Activated B cell treated with CpG ODN at 0.5 μM for 24 hours (primary cell): ENCODE measurements at regions not wholly inside any gene's neighbourhood (a gene's known extent, or its start where the extent isn't known, plus 50 kb on each side); places are given as distances from the start of the nearest gene placed in this dataset.

Experiments used
- ATAC-seq: fragments of 200-7000 bp; cut with Tn5 transposase; one replicate; pipeline ENCODE4 v1.10.0; 2021; ENCODE audit warnings: low read depth, mild to moderate bottlenecking, moderate library complexity
- CTCF ChIA-PET: fragments of 350-600 bp; sonication (Branson Sonifier 250); formaldehyde crosslinking; loops from one replicate; lab custom pipeline; 2021; ENCODE audit warnings: antibody characterized with exemption; lab: Charles Lee
- POLR2A ChIA-PET: fragments of 350-600 bp; sonication (Branson Sonifier 250); formaldehyde crosslinking; loops from one replicate; lab custom pipeline; 2021; ENCODE audit warnings: antibody characterized with exemption; lab: Charles Lee
- DNase-seq: peaks from one replicate; pipeline ENCODE4 v3.0.0; 2022
- H3K27ac Mint-ChIP-seq: one replicate; pipeline ENCODE4 v1.8.0; 2020; ENCODE audit warnings: mixed read lengths
- H3K27me3 Mint-ChIP-seq: one replicate; pipeline ENCODE4 v1.8.0; 2021; ENCODE audit warnings: mixed read lengths
- H3K36me3 Mint-ChIP-seq: one replicate; pipeline ENCODE4 v1.8.0; 2021; ENCODE audit warnings: low read depth, mixed read lengths
- H3K4me1 Mint-ChIP-seq: one replicate; pipeline ENCODE4 v1.8.0; 2021; ENCODE audit warnings: mixed read lengths
- H3K4me3 Mint-ChIP-seq: one replicate; pipeline ENCODE4 v1.8.0; 2020; ENCODE audit warnings: mild to moderate bottlenecking, mixed read lengths
- H3K9me3 Mint-ChIP-seq: one replicate; pipeline ENCODE4 v1.8.0; 2020; ENCODE audit warnings: mixed read lengths
- intact Hi-C: fragments of 100-400 bp; cut with micrococcal nuclease; formaldehyde crosslinking; loops from one replicate; pipeline ENCODE4 v1.15.1; 2024
- TF ChIP-seq, protein P1 (sequence below): fragments of 200-600 bp; IDR thresholded peaks from one replicate; pipeline ENCODE4 v1.8.0; 2022; ENCODE audit warnings: antibody characterized with exemption, mild to moderate bottlenecking

DNA sequence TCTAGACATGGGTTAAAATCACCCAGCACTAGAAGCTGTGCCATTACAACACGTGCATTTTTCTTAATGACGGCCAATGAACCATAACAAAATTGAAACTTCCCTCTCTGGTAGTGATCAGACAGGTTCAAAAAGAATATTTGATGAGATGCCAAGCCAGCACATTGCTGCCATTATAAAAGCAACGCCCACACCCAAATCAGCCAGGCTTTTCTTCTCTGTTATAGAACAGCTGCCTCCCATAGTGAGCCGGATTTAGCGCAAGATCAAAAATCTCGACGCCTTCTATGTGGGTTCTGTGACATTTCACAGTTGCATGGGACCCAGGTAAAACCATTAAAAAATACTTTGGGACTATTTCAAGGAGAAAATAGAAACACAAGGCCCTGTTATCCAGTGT, 1158.0 kb downstream of the EFNB2 start:
- H3K27ac Mint-ChIP-seq: no peak overlapping the region
- no peaks in the 10 kb centered on the region for H3K36me3 Mint-ChIP-seq
- ChIA-PET CTCF (no interaction called here), POLR2A (no interaction called here)
- no peak overlapping the region for H3K4me3 Mint-ChIP-seq
- TF ChIP-seq, protein P1, sequence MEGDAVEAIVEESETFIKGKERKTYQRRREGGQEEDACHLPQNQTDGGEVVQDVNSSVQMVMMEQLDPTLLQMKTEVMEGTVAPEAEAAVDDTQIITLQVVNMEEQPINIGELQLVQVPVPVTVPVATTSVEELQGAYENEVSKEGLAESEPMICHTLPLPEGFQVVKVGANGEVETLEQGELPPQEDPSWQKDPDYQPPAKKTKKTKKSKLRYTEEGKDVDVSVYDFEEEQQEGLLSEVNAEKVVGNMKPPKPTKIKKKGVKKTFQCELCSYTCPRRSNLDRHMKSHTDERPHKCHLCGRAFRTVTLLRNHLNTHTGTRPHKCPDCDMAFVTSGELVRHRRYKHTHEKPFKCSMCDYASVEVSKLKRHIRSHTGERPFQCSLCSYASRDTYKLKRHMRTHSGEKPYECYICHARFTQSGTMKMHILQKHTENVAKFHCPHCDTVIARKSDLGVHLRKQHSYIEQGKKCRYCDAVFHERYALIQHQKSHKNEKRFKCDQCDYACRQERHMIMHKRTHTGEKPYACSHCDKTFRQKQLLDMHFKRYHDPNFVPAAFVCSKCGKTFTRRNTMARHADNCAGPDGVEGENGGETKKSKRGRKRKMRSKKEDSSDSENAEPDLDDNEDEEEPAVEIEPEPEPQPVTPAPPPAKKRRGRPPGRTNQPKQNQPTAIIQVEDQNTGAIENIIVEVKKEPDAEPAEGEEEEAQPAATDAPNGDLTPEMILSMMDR: no peak
- ATAC-seq (no peak), DNase-seq (no peak)
- peaks cover 4% of the 10 kb centered on the region for H3K9me3 Mint-ChIP-seq
- no peaks in the 10 kb centered on the region for H3K27me3 Mint-ChIP-seq
- H3K4me1 Mint-ChIP-seq: no peaks in the 10 kb centered on the region
- intact Hi-C loops: no loop called here

DNA sequence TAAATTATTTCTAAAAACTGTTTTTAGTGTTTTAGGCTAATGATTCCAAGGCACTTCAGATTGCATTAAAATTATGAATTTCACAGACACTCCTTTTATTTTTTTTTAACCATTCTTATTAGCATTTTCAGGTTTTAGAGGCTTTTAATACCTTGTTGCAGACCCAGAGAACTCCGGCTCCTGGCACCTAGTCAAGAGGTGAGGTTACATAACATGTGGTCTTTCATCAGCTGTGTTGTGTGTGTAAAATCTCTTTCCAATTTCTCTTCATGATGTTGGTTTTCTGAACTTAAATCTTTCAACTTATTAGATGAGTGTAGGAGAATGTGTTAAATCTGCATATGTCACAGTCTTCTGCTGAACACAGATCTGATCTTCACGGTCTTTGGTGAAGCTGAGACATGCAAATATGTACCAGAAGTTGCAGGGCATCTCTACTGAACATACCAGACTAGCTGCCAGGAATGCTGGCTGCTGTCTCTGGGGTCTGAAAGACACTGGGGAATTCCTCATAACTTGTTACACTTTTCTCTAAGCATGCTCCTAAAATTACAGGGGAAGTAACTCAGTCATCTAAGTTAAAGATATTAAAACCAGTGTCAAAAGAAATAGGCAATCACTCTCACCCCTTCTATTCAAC, 1165.3 kb downstream of the EFNB2 start:
- intact Hi-C loops: no loop called here
- no peaks in the 10 kb centered on the region for H3K4me1 Mint-ChIP-seq
- no peak overlapping the region for H3K4me3 Mint-ChIP-seq
- TF ChIP-seq, protein P1: no peak
- H3K36me3 Mint-ChIP-seq: no peaks in the 10 kb centered on the region
- no peaks in the 10 kb centered on the region for H3K27me3 Mint-ChIP-seq
- H3K27ac Mint-ChIP-seq: no peak overlapping the region
- ChIA-PET CTCF (no interaction called here), POLR2A (no interaction called here)
- no peak for DNase-seq
- ATAC-seq: no peak
- peaks cover 8% of the 10 kb centered on the region for H3K9me3 Mint-ChIP-seq

DNA sequence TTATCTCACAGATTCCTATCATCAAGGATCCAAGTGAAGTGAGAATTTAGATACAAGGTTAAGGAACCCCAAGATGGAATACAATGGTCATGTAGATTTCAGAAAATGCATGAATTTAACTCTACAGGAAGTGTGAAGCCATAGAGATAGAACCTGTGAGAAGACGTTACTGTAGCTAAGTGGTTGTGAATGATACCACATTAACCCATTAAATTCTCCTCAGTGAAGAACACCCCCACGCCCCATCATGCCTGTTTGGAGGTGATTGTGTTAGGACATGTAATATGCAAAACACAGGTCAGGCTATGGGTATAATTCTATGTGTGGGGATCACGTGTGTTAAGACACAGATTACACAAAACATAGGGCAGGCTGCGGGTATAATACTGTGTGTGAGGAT, 1166.7 kb downstream of the EFNB2 start:
- Mint-ChIP-seq H3K27ac (no peak overlapping the region), H3K9me3 (peaks cover 4% of the 10 kb centered on the region), H3K4me3 (no peak overlapping the region), H3K27me3 (no peaks in the 10 kb centered on the region), H3K36me3 (no peaks in the 10 kb centered on the region), H3K4me1 (no peaks in the 10 kb centered on the region)
- POLR2A ChIA-PET: no interaction called here
- CTCF ChIA-PET: no interaction called here
- intact Hi-C loops: no loop called here
- DNase-seq (no peak), ATAC-seq (no peak)
- TF ChIP-seq, protein P1: no peak

DNA sequence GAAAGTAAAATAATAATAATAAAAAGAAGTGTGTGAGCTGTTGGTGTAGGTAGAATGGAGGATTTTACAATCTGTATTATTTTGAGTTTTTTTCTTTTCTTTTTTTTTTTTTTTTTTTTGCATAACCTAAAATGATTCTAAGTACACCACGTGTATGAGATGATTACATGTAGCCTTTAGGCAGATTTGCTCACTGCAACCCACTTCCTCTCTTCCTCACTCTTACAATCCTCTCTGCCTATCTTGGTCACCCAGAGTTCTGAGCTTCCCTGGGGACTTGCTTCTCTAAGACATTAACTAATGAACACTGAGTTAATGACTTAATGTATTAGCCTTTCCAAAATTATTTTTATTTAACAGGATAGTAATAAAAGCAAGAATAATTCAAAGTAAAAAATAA, 1169.6 kb downstream of the EFNB2 start:
- H3K27me3 Mint-ChIP-seq: no peaks in the 10 kb centered on the region
- ChIA-PET POLR2A (no interaction called here), CTCF (no interaction called here)
- TF ChIP-seq, protein P1: no peak
- no peak overlapping the region for H3K4me3 Mint-ChIP-seq
- no peaks in the 10 kb centered on the region for H3K4me1 Mint-ChIP-seq
- no peak overlapping the region for H3K27ac Mint-ChIP-seq
- H3K36me3 Mint-ChIP-seq: no peaks in the 10 kb centered on the region
- ATAC-seq (no peak), DNase-seq (no peak)
- no peaks in the 10 kb centered on the region for H3K9me3 Mint-ChIP-seq
- intact Hi-C loops: no loop called here

DNA sequence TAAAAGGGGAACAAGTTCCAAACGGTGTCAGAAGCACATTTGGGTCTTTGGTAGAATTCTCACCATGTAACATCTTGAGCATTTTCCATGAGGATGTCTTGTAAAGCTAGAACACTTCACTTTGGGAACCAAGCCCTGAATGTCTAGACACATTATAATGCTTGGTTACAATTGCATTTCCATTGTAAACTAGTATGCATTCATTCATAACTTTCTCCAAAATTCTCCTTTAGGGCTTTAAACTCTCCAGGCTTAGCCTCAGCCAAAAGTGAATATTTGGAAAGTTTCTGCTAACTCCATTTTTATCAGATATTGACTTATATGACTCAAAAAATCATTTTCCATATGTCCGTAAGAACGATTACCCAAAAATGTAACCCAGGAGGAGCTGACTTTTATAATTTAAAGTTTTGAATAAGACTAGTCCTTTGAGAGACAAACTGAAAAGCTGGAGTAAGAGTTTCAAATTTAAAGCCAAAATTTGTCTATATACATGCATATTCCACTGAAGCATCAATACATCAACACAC, 1170.4 kb downstream of the EFNB2 start:
- TF ChIP-seq, protein P1: no peak
- no peaks in the 10 kb centered on the region for H3K9me3 Mint-ChIP-seq
- no peak for DNase-seq
- no peak overlapping the region for H3K4me3 Mint-ChIP-seq
- H3K27ac Mint-ChIP-seq: no peak overlapping the region
- H3K36me3 Mint-ChIP-seq: no peaks in the 10 kb centered on the region
- ATAC-seq: no peak
- intact Hi-C loops: no loop called here
- ChIA-PET POLR2A (no interaction called here), CTCF (no interaction called here)
- no peaks in the 10 kb centered on the region for H3K4me1 Mint-ChIP-seq
- H3K27me3 Mint-ChIP-seq: no peaks in the 10 kb centered on the region
